IMR-90 (cell line): ENCODE measurements at regions not wholly inside any gene's neighbourhood (a gene's known extent, or its start where the extent isn't known, plus 50 kb on each side); places are given as distances from the start of the nearest gene placed in this dataset.

ENCODE experiments used
- ATAC-seq: fragments of 200-7000 bp; cut with Tn5 transposase; 2 replicates; pipeline ENCODE4 v1.9.1; 2020; ENCODE audit warnings: low read depth, mild to moderate bottlenecking, moderate library complexity
- BruUV-seq: library from RNA; stranded (reverse); fragments of 400-500 nt; replicated peaks from 2 replicates; lab custom pipeline; 2021; lab: Mats Ljungman, UMichigan
- CTCF ChIA-PET: fragments of 300-600 bp; formaldehyde crosslinking; extraction: SDS; loops from one replicate; lab custom pipeline; 2021; ENCODE audit warnings: antibody characterized with exemption; lab: Yijun Ruan, JAX
- POLR2A ChIA-PET: fragments of 300-600 bp; sonication (Branson Sonifier 250); formaldehyde crosslinking; loops from one replicate; lab custom pipeline; 2022; ENCODE audit warnings: antibody characterized with exemption; ENCODE audit not compliant: unreplicated experiment; lab: Charles Lee
- DNase-seq: peaks from one replicate; pipeline ENCODE4 v3.0.0; 2013
- H2AFZ ChIP-seq: replicated peaks from 2 replicates; pipeline ENCODE3; 2013; ENCODE audit warnings: low read length, mild to moderate bottlenecking; ENCODE audit not compliant: poor library complexity
- H2AK5ac ChIP-seq: 2 replicates; pipeline ENCODE4 v1.6.1; 2013; ENCODE audit warnings: low read depth, low read length, inconsistent platforms
- H2AK9ac ChIP-seq: replicated peaks from 2 replicates; pipeline ENCODE3; 2013; ENCODE audit warnings: mild to moderate bottlenecking, low read depth, low read length, moderate library complexity; ENCODE audit not compliant: poor library complexity
- H2BK120ac ChIP-seq: 2 replicates; pipeline ENCODE4 v1.6.1; 2013; ENCODE audit warnings: low read depth, low read length, inconsistent platforms
- H2BK15ac ChIP-seq: 3 replicates; pipeline ENCODE4 v1.6.1; 2013; ENCODE audit warnings: low read depth, low read length, inconsistent platforms
- H2BK20ac ChIP-seq: 2 replicates; pipeline ENCODE4 v1.6.1; 2013; ENCODE audit warnings: low read depth, mild to moderate bottlenecking, inconsistent platforms, low read length, moderate library complexity
- H2BK5ac ChIP-seq: 2 replicates; pipeline ENCODE4 v1.6.1; 2013; ENCODE audit warnings: mild to moderate bottlenecking, low read depth, low read length, inconsistent platforms; ENCODE audit not compliant: poor library complexity, severe bottlenecking
- H3K14ac ChIP-seq: replicated peaks from 2 replicates; pipeline ENCODE4 v1.6.1; 2013; ENCODE audit warnings: low read depth, low read length, inconsistent platforms
- H3K18ac ChIP-seq: 2 replicates; pipeline ENCODE4 v1.6.1; 2013; ENCODE audit warnings: low read depth, low read length, control low read depth
- H3K23ac ChIP-seq: 2 replicates; pipeline ENCODE4 v1.6.1; 2013; ENCODE audit warnings: low read depth, low read length, inconsistent platforms
- H3K27ac ChIP-seq: 2 replicates; pipeline ENCODE4 v1.5.1; 2013; ENCODE audit warnings: mild to moderate bottlenecking, control low read depth, low read length; ENCODE audit not compliant: insufficient read depth
- H3K27me3 ChIP-seq: 2 replicates; pipeline ENCODE4 v1.6.1; 2013; ENCODE audit warnings: low read length; ENCODE audit not compliant: control insufficient read depth, insufficient read depth
- H3K36me3 ChIP-seq: 2 replicates; pipeline ENCODE4 v1.6.1; 2013; ENCODE audit warnings: low read length, mixed read lengths; ENCODE audit not compliant: control insufficient read depth, insufficient read depth
- H3K4ac ChIP-seq: 2 replicates; pipeline ENCODE4 v1.6.1; 2013; ENCODE audit warnings: low read depth, low read length, inconsistent platforms
- H3K4me1 ChIP-seq: 2 replicates; pipeline ENCODE4 v1.6.1; 2013; ENCODE audit warnings: low read length, mixed read lengths; ENCODE audit not compliant: control insufficient read depth, insufficient read depth
- H3K4me2 ChIP-seq: 2 replicates; pipeline ENCODE4 v1.6.1; 2013; ENCODE audit warnings: low read depth, mild to moderate bottlenecking, control low read depth, low read length, moderate library complexity
- H3K4me3 ChIP-seq: 2 replicates; pipeline ENCODE4 v1.5.1; 2013; ENCODE audit warnings: low read depth, mild to moderate bottlenecking, control low read depth, low read length, moderate library complexity; ENCODE audit not compliant: insufficient read depth
- H3K56ac ChIP-seq: 2 replicates; pipeline ENCODE4 v1.6.1; 2013; ENCODE audit warnings: low read length, inconsistent platforms; ENCODE audit not compliant: insufficient read depth; ENCODE audit errors: extremely low read depth
- H3K79me1 ChIP-seq, 2 experiments: 2 replicates each; pipeline ENCODE4 v1.6.1; 2013; ENCODE audit warnings: low read length in 2 of 2, inconsistent platforms in 1 of 2, low read depth in 1 of 2
- H3K9ac ChIP-seq: 2 replicates; pipeline ENCODE4 v1.6.1; 2013; ENCODE audit warnings: low read depth, low read length, control low read depth
- H3K9me1 ChIP-seq: 2 replicates; pipeline ENCODE4 v1.6.1; 2013; ENCODE audit warnings: low read length, inconsistent platforms; ENCODE audit not compliant: insufficient read depth
- H3K9me3 ChIP-seq: 2 replicates; pipeline ENCODE4 v1.6.1; 2013; ENCODE audit warnings: low read length; ENCODE audit not compliant: control insufficient read depth, insufficient read depth
- H4K20me1 ChIP-seq: 2 replicates; pipeline ENCODE4 v1.6.1; 2013; ENCODE audit warnings: low read length, inconsistent platforms; ENCODE audit not compliant: insufficient read depth
- H4K5ac ChIP-seq: 2 replicates; pipeline ENCODE4 v1.6.1; 2013; ENCODE audit warnings: mild to moderate bottlenecking, low read depth, low read length, control low read depth
- H4K8ac ChIP-seq, 2 experiments: 2 replicates each; pipeline ENCODE4 v1.6.1; 2013; ENCODE audit warnings: low read depth in 2 of 2, low read length in 2 of 2, control low read depth in 1 of 2, inconsistent platforms in 1 of 2
- H4K91ac ChIP-seq: 2 replicates; pipeline ENCODE4 v1.6.1; 2013; ENCODE audit warnings: low read depth, low read length, inconsistent platforms; ENCODE audit not compliant: insufficient read depth
- FOS ChIP-seq: fragments of 150-350 bp; IDR thresholded peaks from 2 replicates; pipeline ENCODE4 v1.6.1; 2016; ENCODE audit warnings: low read depth, low read length
- RFX5 ChIP-seq: IDR thresholded peaks from 2 replicates; pipeline ENCODE4 v1.8.0; 2012; ENCODE audit warnings: low read depth, mild to moderate bottlenecking, low read length, moderate library complexity
- SMC3 ChIP-seq: fragments of 150-350 bp; IDR thresholded peaks from 2 replicates; pipeline ENCODE4 v1.6.1; 2016; ENCODE audit warnings: low read depth, mild to moderate bottlenecking, antibody characterized with exemption, low read length, moderate library complexity
- WGBS, 2 experiments: methylation state at CpG; one replicate each; pipeline versions ENCODE4 v1.1.5 to v1.1.7; 2013; ENCODE audit warnings: missing lambda C conversion rate in 2 of 2; ENCODE audit not compliant: insufficient read length in 1 of 2; ENCODE audit errors: extremely low coverage in 2 of 2; 5-methylcytosine and 5-hydroxymethylcytosine counted together
- dilution Hi-C: fragments of 300-500 bp; cut with HindIII; formaldehyde crosslinking; loops from one replicate; pipeline ENCODE4 v1.14.3; 2018; ENCODE audit warnings: low sequenced_read_pairs; ENCODE audit not compliant: unreplicated experiment
- in situ Hi-C: fragments of 300-500 bp; cut with MboI; formaldehyde crosslinking; loops from 3 replicates; pipeline ENCODE4 v1.14.3; 2019; ENCODE audit warnings: low sequenced_read_pairs, inconsistent platforms, mixed read lengths
- intact Hi-C: fragments of 100-400 bp; cut with micrococcal nuclease; formaldehyde crosslinking; loops from 2 replicates; pipeline ENCODE4 v1.10.0; 2022

GRCh38 chr4:176872461-176872860 is 79.7 kb upstream of the VEGFC start:
- H3K56ac ChIP-seq = no peak overlapping the region
- peak overlapping the region in 1 of 2 experiments; percentile 57; a peak in 2 of 4 replicates for H4K8ac ChIP-seq
- no TSS peak for BruUV-seq
- ATAC-seq (no peak), DNase-seq (peak; percentile 17)
- POLR2A ChIA-PET = no interaction called here
- H3K4me2 ChIP-seq = peak overlapping the region; percentile 19; the same call in 1 of the 2 replicates
- H2BK5ac ChIP-seq = no peak overlapping the region
- peak overlapping the region; percentile 69; the same call in 1 of the 2 replicates for H2BK120ac ChIP-seq
- peak overlapping the region; percentile 70; the same call in 1 of the 2 replicates for H2BK20ac ChIP-seq
- no CpG with 5 or more reads among the region's 3 CpGs for WGBS, 2 experiments
- in situ Hi-C loops = no loop called here
- H3K9me1 ChIP-seq = no peaks in the 10 kb centered on the region
- H3K23ac ChIP-seq = no peak overlapping the region
- H3K27ac ChIP-seq = no peak overlapping the region
- no peak overlapping the region for H3K4me3 ChIP-seq
- no peaks in the 10 kb centered on the region for H3K4me1 ChIP-seq
- no peak overlapping the region for H2AFZ ChIP-seq
- H3K4ac ChIP-seq = no peak overlapping the region; the same call in 1 of the 2 replicates
- H2AK9ac ChIP-seq = no peak overlapping the region
- intact Hi-C loops = no loop called here
- no peak overlapping the region for H2BK15ac ChIP-seq
- H3K79me1 ChIP-seq = no peaks in the 10 kb centered on the region; a peak in 1 of 4 replicates
- no peak overlapping the region for H3K14ac ChIP-seq
- no peaks in the 10 kb centered on the region for H4K20me1 ChIP-seq
- dilution Hi-C loops = no loop called here
- no peaks in the 10 kb centered on the region for H3K9me3 ChIP-seq
- H3K27me3 ChIP-seq = no peaks in the 10 kb centered on the region
- no peak overlapping the region for H3K9ac ChIP-seq
- TF ChIP-seq RFX5 = no peak
- TF ChIP-seq SMC3 = no peak
- no peak for TF ChIP-seq FOS
- no peak overlapping the region for H4K91ac ChIP-seq
- CTCF ChIA-PET = no interaction called here
- peak overlapping the region; percentile 5; the same call in 1 of the 2 replicates for H4K5ac ChIP-seq
- peak overlapping the region; percentile 42; the same call in 1 of the 2 replicates for H3K18ac ChIP-seq
- no peaks in the 10 kb centered on the region for H3K36me3 ChIP-seq
- no peak overlapping the region for H2AK5ac ChIP-seq
